HG03571 (cell line): ENCODE measurements at regions not wholly inside any gene's neighbourhood (a gene's known extent, or its start where the extent isn't known, plus 50 kb on each side); places are given as distances from the start of the nearest gene placed in this dataset.
A peak's percentile ranks its signal among the peaks of the same experiment; 100 is the strongest.
"Not testable (repeated sequence)": the region's sequence is repeated elsewhere in the genome, so short reads cannot be mapped to it uniquely, and the experiment has no call there.

ENCODE experiments used
- ATAC-seq: cut with Tn5 transposase; IDR thresholded peaks from one replicate; pipeline ENCODE4 v1.9.1; 2021; ENCODE audit not compliant: unreplicated experiment

GRCh38 chr5:130385656-130386055 lies 481.4 kb downstream of the CHSY3 start:
- no peak for ATAC-seq

GRCh38 chr5:130365956-130366355 lies 461.7 kb downstream of the CHSY3 start:
- no peak for ATAC-seq

- no peak for ATAC-seq
These were observed 445.9 kb downstream of the CHSY3 start for GRCh38 chr5:130350131-130350530.

- ATAC-seq, result no peak
These were observed 433.1 kb downstream of the CHSY3 start for GRCh38 chr5:130337179-130337888.

- ATAC-seq, result no peak
These were observed 430.9 kb downstream of the CHSY3 start for GRCh38 chr5:130335117-130335516.

- ATAC-seq, result no peak
These were observed 428.8 kb downstream of the CHSY3 start for GRCh38 chr5:130333089-130333488.

DNA sequence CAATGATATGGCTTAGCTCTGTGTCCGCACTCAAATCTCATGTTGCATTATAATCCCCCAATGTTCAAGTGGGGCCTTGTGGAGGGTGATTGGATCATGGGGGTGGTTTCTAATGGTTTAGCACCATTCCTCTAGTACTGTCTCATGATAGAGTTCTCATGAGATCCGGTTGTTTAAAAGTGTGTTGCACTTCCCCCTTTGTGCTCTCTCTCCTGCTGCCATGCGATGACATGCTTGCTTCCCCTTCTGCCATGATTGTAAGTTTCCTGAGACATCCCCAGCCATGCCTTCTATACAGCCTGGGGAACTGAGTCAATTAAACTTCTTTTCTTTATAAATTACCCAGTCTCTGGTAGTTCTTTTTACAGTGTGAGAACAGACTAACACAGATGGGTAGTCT lies 427.1 kb downstream of the CHSY3 start:
- no peak for ATAC-seq

GRCh38 chr5:130324953-130325671 lies 420.8 kb downstream of the CHSY3 start:
- no peak for ATAC-seq

DNA sequence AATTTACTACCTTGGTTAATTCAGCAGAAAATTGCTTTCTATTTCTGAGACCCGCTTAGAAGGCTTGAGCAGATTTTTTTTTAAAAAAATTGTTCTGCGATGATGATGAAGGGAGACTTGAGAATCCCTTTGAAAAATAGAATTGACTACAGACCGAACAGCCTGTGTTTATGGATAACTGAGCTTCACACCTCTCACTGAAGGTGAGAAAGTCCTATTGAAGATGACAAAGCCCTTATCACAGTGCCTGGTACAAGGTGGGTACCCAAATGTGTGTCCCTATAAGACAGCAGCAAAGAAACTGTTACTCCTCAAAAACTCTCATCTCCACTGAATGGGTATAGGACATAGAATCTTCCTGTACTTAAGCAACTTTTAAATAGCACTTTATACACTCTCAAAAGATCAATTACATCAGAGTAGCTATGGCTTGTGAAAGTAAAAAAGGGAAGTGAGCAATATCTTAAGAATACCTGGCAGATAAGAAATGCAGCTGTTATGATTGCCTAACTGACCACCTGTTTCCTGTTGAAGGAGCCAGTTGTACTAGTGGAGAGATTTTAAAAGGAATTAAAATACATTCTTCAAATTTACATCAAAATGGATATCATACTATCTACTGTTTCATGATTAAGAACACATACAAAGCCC lies 419.7 kb downstream of the CHSY3 start:
- peak; percentile 100 for ATAC-seq

DNA sequence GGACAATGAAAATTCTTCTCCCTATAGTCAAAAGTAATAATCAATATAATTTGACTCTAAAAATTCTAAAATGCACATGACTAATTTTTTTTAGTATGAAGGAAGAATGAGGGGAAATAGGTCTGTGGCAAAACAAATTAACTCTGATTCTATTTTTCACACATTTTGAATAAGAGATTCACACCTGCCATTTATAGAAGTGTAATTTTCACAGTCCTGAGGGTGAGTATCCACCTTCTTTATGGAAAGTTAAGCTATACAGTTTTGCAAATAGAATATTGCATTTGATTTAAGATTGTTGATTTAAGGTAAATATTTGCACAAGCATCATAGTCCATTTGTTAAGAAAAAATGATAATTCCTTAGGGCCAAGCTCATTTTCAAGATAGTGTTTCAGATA lies 417.7 kb downstream of the CHSY3 start:
- no peak for ATAC-seq

DNA sequence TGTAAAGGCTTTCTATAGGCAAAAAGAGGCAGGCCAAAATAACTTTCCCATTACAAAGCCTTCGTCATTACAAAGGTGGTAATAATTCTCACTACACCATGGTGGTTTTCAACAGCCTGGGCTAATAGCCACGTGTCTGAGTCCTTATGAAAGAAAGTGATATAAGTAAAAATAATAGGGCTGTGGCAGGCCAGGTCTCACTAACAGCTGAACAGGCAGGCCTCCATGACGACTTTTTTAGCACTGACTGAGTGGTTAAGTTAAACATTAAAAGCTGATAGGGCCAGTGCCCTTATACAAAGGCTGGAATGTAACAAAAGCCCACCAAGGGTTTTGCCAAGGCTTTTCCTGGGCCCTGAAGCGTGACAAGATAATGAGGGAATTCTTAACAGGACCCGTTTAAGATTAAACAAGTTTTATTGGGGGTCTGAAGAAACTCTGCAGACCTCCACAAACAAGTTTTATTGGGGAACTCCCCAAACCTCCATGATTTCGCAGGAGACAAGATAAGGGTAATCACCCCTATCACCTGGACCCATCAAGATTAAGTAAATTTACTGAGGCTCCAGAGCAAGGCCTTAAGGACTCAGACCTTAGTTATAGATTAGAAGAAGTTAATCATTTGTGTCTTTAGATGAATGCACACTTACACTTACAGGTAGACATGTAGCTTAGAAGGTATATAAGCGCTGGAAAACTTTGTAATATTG lies 412.9 kb downstream of the CHSY3 start:
- peak; percentile 68 for ATAC-seq

DNA sequence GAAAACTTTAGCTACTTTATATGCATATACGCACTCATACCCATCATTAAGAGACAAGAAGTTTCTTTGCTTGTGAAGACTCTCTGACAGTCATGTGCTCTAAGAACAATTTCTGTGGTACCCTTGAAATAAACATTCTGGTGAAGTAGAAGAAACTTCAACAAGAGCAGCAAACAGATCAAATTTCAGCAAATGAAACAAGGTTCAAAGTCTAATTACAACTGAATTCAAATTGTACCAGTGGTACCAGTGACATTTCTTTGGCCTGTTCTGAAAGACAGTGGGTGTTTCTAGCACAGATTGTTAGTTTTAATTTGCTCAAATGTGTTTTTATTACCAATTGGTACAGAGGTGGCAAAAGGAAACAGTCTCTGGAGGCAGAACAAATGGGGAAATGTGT lies 391.0 kb downstream of the CHSY3 start:
- no peak for ATAC-seq

- not testable (repeated sequence) for ATAC-seq
These were observed 390.5 kb downstream of the CHSY3 start for GRCh38 chr5:130294798-130295197.

GRCh38 chr5:130290219-130290618 lies 386.0 kb downstream of the CHSY3 start:
- ATAC-seq, result no peak

DNA sequence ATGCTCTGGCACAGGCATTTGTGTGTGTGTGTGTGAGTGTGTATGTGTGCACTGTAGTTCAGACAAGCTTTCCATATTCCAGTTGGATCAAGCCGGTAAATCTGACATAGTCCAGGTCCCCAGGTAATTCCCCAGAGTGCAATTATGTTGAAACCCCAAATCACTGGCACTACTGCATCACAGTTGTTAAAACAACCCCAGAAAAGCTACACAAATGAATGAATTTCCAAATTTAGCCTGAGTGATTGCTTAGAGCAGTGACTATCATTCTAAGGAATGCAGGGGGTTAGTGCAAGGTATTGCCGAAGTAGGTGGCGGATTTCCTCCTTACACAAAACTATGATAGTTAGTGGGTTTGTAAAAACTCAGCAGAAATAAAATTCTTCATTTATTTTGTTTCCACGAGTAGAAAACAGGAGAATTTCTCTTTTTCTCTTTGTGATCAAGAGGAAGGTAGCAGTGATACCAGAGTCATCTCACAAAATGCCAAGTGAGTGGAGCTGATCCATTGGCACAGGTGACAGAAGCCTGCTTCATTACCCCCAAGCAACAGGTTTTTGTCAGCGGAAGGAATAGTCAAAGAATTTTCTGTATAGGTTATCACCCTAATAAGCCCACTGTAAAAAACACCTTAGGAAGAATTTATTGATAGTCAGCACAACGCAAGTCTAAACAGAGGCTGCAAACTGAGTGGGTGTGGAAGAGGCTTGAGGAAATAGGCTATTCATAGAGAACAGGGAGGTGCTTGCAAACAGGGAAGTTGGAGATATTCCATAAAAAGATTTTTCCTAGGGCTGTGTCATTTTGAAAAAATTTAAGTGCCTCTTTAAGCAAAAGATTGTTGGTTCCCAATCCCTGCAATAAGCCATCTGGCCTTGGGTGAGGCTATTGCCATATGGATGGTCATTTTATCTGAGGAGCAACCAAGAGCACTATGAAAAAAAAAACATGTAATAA lies 385.1 kb downstream of the CHSY3 start:
- no peak for ATAC-seq

- no peak for ATAC-seq
These were observed 383.2 kb downstream of the CHSY3 start for GRCh38 chr5:130287438-130287837.

DNA sequence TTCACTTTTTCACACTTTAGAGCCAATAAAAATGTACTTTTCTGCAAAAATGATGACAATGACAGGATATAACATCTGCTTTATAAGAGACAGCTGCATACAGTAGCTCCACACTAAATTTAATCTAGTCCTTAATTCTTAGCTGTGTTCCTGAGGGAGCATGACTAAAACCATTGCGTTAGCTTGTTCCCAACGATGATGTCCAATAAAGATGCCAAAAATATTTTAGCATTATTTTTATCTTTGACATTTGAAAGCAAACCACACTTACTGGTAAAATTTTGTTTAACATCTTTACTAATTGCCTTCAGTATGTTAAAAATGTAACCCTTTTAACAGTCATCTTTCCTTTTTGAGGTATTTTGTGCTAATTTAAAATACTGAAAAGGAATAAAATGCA lies 382.7 kb downstream of the CHSY3 start:
- ATAC-seq, result no peak

DNA sequence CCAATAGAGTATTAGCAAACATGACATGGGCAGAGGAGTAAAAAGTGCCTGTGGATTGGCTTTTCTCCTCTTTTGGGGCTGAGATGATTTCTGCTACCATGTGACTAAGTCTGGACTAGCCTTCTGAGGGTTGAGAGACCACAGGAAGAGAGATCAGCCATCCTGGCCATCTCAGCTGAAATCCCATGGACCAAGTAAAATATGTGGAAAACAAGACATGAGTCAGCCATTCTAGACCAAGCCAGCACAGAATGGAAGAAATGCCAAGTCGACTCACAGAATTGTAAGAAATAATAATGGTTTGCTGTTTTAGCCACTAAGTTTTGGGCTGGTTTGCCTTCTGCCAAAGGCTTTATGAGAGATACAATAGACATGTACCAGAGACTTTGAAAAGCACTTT lies 377.8 kb downstream of the CHSY3 start:
- ATAC-seq, result no peak

DNA sequence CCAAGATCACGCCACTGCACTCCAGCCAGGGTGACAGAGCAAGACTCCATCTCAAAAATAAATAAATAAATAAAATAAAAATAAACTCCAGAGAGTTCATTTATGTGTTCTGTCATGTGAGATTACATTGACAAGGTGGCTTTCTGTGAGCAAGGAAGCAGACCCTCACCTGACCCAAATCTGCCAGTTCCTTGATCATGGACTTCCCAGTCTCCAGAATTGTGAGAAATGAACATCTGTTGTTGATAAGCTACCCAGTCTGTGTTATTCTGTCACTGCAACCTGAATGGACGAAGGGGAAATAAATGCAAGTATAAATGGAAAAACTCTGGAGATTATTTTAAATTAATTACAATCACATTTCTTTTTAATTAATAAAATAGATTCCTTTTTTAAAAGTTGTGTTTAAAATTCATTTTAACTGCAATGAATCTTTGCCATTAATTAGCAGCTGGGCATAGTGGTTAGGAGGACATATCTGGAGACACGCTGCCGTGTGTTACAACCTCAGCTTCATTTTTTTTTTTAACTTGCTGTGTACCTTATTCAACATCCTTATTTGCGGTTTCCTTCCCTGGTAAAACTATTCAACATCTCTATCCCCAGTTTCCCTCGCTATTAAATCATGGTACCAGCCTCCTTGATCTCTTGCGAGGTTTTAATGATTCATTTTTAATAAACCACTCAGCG lies 376.4 kb downstream of the CHSY3 start:
- ATAC-seq, result no peak

GRCh38 chr5:130279386-130279785 lies 375.1 kb downstream of the CHSY3 start:
- no peak for ATAC-seq
